DOHH2 (cell line): ENCODE measurements at regions not wholly inside any gene's neighbourhood (a gene's known extent, or its start where the extent isn't known, plus 50 kb on each side); places are given as distances from the start of the nearest gene placed in this dataset.
"Not testable (repeated sequence)": the region's sequence is repeated elsewhere in the genome, so short reads cannot be mapped to it uniquely, and the experiment has no call there.

Experiments
- CTCF ChIP-seq: fragments of 200-600 bp; sonication (generic); IDR thresholded peaks from one replicate; pipeline ENCODE4 v1.5.1; 2014; ENCODE audit warnings: antibody characterized with exemption, mild to moderate bottlenecking, low read depth, low read length; ENCODE audit not compliant: poor library complexity, severe bottlenecking
- EZH2phosphoT487 ChIP-seq: fragments of 200-600 bp; sonication (generic); IDR thresholded peaks from 2 replicates; pipeline ENCODE4 v1.6.1; 2017; ENCODE audit warnings: borderline replicate concordance, mild to moderate bottlenecking, antibody characterized with exemption, low read length, moderate library complexity, mixed read lengths

GRCh38 chrX:65282905-65283304 lies 251.7 kb downstream of the LAS1L start:
- TF ChIP-seq CTCF, EZH2phosphoT487: not testable (repeated sequence)
